NCI-H524 treated with DMSO at 0.1 percent for 48 hours (cell line): ENCODE measurements at regions not wholly inside any gene's neighbourhood (a gene's known extent, or its start where the extent isn't known, plus 50 kb on each side); places are given as distances from the start of the nearest gene placed in this dataset.
"Not testable (repeated sequence)": the region's sequence is repeated elsewhere in the genome, so short reads cannot be mapped to it uniquely, and the experiment has no call there.

Source experiments
- DNase-seq: peaks from one replicate; lab custom pipeline; 2025; lab: John Stamatoyannopoulos, UW

DNA sequence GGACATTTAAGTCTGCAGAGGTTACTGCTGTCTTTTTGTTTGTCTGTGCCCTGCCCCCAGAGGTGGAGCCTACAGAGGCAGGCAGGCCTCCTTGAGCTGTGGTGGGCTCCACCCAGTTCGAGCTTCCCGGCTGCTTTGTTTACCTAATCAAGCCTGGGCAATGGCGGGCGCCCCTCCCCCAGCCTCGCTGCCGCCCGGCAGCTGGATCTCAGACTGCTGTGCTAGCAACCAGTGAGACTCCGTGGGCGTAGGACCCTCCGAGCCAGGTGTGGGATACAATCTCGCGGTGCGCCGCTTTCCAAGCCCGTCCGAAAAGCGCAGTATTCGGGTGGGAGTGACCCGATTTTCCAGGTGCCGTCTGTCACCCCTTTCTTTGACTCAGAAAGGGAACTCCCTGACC, 198.4 kb upstream of the FERMT1 start:
- not testable (repeated sequence) for DNase-seq

DNA sequence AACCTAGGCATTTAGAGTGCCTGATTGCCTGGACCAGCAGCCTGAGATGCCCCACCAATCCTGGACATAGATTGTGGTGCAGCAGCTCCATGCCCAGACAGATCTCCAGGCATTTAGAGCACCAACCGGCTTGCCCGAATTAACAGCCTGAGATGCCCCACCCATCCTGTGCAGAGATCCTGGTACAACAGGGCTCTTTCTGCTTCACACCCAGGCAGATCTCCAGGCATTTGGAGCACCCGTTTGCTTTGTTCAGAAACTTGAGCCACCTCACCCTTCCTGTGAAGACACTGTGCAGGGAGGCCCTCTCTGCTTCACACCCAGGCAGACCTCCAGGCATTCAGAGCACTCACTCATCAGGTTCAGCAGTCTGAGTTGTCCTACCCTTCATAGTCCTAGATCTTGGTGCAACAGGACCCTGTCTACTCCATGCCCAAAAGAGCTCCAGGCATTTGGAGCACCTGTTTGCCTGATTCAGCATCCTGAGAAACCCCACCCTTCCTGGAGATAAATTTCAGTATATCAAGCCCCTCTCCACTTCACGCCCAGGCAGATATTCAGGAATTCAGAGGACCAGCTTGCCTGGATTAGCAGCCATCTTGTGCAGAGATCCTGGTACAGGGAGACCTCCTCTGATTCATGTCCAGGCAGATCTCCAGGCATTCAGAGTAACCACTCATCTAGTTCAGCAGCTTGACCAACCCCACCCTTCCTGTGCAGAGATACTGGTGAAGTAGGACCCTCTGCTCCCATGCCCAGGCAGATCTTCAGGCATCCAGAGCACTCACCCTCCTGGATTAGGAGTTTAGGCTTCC, 189.2 kb upstream of the FERMT1 start:
- no peak for DNase-seq

DNA sequence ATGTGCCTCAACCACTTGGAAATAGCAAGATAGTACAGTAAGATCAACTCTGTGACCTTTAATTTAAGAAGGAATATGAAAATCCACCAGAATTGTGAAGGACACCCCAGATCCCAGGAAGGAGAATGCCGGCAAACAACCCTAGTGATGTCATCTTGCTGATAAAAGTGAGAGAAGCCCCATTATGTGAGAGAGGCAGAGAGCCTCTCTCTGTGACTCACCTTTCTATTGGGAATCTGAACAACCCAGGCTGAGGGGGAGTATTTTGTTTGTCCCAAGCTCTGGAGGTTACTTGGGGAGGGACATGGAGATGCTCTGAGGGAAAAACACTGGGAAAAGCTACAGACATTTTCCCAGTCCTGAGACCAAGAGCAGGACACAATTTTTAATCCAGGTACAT, 188.3 kb upstream of the FERMT1 start:
- DNase-seq, result no peak

DNA sequence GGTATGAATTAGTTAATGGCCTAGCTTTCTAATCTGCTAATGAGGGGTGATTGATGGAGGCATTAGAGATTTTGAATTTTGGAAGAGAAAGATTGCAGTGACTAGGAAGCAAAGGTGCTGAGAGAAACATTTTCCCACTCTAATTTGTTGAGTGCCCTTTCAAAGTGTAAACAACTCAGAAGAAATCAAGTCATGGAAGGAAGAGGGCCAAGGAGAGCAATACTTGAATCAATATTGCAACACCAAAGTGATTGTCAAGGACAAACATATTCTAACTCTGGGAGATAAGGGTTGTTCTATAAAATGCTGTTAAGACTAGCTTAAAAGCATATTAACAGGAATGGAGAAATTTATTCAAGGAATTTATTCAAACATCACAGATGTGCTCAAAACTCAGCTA, 182.7 kb upstream of the FERMT1 start:
- DNase-seq, result no peak

DNA sequence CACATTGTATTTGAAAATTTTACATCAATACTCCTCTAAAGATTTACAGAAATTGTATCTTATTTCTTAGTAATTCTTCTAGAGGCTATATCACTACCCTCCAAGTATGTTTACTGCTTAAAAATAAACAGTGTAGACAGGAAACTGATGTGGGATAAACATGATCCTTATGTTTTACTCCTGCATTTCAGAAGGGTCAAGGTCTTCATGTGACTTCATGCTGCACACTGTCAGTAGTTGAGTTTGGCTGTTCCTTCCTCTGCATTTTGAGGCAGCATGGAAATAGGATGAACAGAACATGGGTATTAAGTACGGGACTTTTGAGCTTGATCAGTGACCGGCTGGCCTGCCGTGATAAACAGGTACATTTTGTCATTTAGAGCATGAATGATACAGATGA, 179.2 kb upstream of the FERMT1 start:
- no peak for DNase-seq

DNA sequence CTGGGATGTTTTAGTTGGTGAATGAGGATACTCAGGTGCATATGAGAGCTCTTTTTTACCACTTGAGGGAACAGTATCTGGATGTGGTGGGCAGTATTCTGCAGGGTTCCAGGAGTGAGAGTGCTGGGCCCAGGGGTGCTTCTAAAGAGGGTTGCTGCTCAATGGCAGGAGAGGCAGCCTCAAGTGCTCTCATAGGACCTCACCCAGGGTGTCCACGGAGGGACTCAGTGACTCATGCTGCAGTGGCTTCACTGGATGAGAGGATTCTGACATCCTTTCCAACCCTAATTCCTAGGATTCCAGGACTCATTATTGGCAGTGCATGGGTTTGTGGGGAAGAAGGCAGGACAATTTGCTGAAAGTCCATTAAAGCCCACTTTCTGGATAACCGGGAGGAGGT, 176.6 kb upstream of the FERMT1 start:
- no peak for DNase-seq

DNA sequence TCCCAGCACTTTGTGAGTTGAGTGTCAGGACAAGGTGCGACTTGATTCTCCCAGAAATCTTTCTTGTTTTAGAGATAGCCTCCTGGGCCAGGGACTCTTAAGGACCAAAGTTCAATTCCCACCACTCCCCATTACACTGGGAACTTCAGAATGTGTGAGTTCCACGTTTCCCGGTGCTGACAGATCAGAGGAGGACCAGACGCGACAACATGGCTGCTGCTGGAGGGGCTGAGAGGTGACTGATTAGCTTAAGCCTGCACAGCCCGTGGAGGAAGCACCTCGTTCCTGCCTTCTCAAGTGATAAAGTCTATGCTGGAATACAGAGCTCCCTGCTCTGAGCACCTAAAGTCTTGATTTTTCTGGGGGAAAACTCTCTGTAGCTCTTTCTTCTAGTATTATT, 175.2 kb upstream of the FERMT1 start:
- DNase-seq, result no peak

DNA sequence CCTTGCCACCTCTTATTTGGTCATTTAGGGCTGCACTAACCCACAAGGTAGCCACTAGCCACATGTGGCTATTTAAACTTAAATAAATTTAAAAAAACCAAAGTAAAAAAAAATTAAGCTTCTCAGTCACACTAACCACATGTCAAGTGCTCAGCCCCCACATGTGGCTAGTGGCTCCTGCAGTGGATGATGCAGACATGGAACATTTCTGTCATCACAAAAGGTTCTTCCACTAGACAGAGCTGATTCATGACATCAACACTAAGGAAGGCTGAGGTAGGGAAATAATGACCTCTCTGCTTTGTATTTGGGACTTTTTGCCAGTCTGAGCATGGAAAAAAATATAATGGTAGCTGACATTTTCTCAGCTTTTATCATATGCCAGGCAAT, 173.0 kb upstream of the FERMT1 start:
- no peak for DNase-seq

DNA sequence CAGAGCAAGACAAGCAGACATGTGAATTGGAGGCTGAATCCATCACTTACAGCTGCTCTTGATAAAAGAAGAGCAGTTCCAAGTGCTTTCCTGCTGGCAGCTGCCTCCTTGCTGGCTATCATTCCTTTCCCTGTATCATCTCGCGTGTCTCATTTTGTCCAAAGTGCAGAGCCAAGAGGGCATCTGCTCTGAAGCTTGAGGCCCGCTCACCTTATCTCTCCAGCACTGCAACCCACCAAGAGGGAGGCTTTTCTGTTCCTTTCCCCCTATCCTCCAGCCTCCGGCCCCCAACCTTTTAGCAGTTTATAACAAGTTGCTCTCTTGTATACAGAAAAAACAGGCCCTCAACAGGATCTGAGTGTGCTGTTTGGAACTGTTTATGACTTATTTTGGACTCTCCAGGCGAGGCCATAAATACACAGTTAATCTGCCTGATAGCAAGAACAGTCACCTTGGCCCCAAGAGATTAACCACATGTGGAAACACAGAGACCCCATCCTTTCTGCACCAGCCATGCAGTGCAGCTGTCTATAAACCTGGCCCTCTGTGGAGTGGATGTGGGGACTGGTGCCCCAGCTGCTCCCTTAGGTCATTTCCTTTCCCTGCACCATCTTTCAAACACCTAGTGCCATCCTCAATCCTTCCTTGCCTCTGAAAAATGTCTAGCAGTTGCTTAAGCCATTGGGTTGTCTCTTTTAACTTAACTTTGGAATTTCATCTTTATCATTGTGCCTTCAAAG, 172.5 kb upstream of the FERMT1 start:
- no peak for DNase-seq

DNA sequence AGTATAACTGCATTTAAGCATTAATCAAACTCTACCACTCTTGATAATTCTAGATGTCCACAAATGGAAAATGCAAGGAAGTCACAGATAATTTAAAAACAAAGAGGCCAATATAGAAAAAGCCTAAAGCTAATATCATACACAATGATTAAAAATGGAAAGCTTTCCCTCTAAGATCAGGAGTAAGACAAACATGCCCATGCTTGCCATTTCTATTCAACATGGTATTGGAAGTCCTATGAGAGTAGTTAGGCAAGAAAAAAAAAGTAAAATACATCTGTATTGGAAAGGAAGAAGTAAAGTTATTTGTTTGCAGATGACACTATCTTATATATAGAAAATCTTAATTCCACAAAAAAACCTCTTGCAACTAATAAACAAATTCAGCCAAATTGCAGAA, 164.6 kb upstream of the FERMT1 start:
- DNase-seq, result no peak

DNA sequence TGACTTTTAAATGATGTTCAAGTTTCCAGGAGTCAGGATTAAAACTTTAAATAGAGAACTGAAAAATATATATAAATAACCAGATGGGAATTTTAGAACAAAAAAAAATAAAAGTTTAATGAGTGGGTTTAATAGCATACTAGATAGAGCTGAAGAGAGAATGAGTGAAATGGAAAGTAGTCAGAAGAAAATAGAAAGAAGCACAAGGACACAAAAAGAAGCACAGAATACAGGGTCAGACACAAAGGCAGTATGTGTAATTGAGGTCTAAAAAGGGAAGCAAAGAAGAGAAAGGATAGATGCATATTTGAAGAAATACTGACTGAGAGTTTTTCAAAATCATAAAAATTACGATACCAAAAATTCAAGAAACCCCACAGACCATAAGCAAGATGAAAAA, 159.8 kb upstream of the FERMT1 start:
- no peak for DNase-seq

DNA sequence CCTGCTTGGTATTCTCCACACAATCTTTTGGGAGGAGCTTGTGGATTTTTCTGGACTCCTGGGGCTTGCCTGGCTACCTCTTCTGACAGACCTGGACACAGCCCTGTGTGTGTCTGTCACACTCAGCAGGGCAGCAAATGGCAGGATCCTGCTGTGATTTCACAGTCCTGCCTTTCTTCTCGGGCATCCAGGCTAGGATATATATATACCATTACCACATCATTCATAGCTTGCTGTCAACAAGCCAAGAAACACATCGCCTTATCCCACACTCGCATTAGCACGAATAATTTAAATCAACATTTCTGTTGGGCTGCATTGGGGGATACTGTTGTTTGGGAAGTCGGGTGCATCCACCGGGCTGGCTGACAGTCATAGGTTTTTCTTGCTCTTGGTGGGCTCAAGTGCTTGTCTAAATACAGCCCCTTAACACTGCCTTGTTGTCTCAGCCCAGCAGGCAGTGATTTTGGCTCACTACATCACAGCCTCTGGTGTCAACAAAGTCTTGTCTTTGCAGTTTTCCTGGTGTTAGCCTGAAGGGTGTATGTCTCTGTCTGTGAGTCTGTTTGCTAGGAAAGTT, 154.9 kb upstream of the FERMT1 start:
- DNase-seq, result no peak

DNA sequence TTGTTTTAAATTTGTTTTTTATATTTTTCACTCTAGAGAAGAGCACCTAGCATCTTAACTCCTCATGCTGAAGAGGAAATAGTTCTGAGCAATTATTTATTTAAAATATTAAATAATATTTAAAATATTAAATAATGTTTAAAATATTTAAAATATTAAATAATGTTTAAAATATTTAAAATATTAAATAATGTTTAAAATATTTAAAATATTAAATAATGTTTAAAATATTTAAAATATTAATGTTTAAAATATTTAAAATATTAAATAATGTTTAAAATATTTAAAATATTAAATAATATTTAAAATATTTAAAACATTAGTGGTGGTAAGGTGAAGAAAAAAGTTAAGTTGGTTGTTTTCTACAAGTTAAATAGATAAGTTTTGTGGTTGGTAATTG, 147.6 kb upstream of the FERMT1 start:
- DNase-seq, result not testable (repeated sequence)

DNA sequence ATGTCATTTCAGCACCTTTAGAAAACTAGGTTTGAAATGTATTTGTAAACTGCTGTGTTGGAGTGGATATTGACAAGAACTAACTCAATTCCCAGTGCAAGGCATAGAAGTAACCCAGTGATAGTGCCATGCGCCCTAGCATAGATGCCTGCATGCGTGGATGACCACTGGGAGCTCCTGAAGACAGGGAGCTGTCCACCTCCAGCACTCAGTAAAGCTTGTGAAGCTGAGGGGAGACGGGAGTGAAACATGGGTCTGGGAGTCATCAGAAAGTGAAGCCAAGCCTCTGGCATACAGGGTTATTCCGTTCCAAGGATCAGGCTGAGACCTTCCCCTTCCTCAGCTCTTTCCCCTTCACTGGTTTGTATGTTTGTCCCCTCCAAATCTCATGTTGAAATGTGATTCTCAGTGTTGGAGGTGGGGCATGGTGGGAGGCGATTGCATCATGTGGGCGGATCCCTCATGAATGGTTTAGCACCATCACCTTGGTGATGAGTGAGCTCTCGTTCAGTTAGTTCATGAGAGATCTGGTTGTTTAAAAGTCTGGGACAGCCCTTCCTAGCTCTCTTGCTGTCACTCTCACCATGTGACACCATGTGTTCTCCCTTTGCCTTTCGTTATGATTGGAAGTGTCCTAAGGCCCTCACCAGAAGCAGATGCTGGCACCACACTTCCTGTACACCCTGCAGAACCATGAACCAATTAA, 146.5 kb upstream of the FERMT1 start:
- DNase-seq, result no peak

DNA sequence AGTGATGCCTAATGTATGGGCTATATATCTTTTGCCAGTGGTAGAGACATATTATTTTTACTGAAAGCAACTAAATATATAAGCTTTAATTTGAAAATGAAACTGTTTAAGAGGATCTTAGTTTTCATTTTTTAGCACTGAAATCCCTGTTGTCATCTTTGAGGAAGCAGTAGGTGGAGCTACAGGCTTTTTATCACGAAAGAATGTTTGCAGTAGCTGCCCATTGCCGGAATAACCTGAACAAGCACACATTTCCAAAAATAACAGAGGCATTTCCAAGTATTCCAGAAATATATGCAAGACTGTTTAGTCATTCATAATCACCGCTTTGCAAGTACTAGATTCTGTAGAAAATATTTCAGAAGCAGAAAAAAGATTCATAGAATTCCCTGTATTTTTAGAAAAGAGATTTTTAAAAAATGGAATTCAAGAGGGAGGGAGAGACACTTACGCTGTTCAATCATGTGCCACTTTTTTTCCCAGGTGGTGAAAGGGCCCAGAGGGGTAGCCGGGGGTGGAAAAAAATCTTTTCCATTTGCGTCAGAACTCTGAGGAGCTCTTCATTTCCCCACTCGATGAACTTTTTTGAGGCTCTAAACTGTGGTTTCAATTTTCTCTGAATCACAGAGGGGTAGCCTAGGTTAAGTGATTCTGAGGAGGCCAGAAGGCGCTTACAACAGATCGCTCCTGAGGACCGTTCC, 142.5 kb upstream of the FERMT1 start:
- no peak for DNase-seq

DNA sequence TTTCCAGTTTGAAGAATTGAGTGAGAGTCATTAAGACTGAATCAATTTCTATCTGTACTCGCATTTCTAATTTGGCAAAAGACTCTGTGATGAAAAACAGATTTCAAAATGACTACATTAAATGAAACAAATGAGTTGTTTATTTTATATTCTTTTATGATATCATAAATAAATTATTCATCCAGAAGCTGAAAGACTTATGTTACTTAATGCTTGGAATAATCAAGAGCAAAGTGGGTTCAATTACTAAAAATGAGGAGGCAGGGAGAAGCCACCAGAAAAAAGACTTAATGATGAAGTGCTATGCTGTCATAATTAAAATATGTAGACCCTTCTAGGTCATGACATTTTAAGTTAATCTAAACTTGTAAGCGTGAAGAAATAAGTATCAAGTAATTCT, 130.6 kb upstream of the FERMT1 start:
- no peak for DNase-seq

DNA sequence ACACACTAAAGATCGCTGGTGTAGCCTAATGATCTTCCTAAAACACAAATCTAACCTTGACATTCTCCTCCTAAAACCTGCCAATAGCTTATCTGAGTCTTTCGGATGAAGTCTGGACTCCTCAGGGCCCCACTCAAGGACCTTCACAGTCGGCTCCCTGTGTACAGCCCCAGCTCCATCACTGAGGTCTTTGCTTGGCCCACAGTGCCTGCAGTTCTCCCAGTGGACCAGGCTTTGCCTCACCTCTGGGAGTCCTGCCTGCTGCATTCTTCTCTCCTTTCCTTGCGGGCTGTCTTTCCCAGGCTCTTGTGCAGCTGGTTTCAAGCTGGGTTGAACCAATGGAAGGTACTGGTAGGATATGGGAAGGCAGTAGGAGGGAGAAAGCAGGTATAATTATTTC, 122.6 kb upstream of the FERMT1 start:
- DNase-seq, result no peak

DNA sequence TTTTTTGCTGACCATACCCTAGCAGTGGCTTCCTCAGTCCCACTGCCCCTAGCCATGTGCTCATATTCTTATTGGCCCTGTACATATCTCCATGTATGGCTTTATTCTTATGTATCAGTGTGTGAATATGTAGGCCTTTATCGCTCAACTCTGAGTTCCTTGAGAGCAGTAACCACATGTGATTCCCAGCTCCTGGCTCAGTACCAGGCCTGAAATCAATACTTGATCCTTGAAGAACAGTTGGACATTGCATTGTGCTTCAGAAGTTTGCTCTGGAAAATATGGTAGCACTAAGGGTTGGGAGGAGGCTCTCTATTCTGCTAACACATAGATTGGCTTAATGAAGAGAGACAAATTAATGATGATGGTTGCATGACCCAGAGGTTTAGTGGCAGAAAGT, 118.8 kb upstream of the FERMT1 start:
- DNase-seq, result no peak

DNA sequence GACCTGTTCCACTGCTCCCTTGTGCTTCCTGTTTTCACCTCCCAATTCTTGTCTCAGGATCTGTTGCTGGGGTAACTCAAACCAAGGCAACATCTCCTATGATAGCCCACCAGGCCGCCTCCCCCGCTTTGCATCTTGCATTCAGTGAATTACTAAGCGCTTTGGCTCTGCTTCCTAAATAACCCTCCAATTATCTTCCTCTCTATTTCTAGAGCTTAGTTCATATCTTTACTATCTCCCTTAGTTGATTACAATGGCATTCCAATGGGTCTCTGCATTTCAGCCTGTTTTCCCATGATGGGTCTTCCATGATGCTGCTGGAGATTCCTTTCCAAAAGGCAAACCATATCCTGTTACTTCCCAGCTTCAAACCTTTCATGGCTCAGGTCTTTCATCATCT, 117.2 kb upstream of the FERMT1 start:
- no peak for DNase-seq

DNA sequence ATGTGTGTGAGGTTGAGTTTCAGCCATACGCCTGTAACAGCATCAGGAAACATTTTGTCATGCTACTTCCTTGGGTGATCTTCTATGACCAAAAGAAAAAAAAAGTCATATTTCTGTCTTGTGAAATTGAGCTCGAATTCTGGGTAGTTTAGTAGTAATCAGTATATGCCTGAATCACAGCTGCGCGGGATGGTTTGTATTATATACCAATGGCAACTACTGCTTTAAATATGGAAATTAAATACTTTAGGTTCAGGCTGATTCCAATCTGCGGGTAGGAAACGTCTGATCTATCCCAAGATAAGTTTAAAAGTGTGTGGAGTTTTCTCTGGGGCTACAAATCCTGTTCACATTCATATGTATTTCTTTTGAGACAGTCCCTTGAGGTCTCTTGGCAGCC, 115.6 kb upstream of the FERMT1 start:
- DNase-seq, result no peak

DNA sequence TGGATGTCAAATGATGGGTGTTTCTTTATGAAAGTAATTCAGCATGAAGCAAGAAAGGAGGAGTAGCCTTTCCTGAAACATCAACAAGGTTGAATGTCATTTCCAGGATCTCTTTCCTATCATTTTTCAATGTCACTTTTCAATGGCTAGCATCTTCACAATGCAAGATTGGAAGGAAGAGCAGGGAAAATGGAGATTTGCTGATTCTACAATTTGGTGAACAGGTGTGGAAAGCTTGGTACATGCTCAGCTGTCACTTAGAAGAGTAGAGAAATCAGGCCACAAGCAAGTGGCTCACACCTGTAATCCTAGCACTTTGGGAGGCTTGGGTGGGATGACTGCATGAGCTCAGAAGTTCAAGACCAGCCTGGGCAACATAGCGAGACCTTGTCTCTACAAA, 112.7 kb upstream of the FERMT1 start:
- no peak for DNase-seq

DNA sequence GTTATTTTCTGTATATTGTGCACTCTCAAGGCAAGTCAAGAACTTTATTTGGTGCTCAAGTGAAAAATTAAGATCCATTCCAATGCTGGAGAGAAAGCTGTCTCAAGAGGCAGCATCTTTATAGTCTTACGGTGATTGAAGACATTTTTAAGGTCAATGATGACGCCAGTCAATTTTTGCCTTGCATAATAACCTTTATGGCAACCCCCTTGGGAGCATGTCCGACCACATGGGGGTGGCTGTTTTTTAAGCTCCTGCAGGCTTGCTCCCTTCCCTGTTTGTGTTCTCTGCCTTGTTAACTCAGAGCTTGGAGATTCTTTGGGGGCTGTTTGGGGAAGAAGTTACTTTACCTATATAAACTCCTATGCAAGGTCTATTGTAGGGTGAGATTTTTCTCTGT, 109.6 kb upstream of the FERMT1 start:
- no peak for DNase-seq
